Activated B cell treated with CpG ODN at 0.5 μM for 24 hours (primary cell): ENCODE measurements at regions not wholly inside any gene's neighbourhood (a gene's known extent, or its start where the extent isn't known, plus 50 kb on each side); places are given as distances from the start of the nearest gene placed in this dataset.

Experiments
- ATAC-seq: fragments of 200-7000 bp; cut with Tn5 transposase; one replicate; pipeline ENCODE4 v1.10.0; 2021; ENCODE audit warnings: low read depth, mild to moderate bottlenecking, moderate library complexity
- CTCF ChIA-PET: fragments of 350-600 bp; sonication (Branson Sonifier 250); formaldehyde crosslinking; loops from one replicate; lab custom pipeline; 2021; ENCODE audit warnings: antibody characterized with exemption; lab: Charles Lee
- POLR2A ChIA-PET: fragments of 350-600 bp; sonication (Branson Sonifier 250); formaldehyde crosslinking; loops from one replicate; lab custom pipeline; 2021; ENCODE audit warnings: antibody characterized with exemption; lab: Charles Lee
- DNase-seq: peaks from one replicate; pipeline ENCODE4 v3.0.0; 2022
- H3K27ac Mint-ChIP-seq: one replicate; pipeline ENCODE4 v1.8.0; 2020; ENCODE audit warnings: mixed read lengths
- H3K27me3 Mint-ChIP-seq: one replicate; pipeline ENCODE4 v1.8.0; 2021; ENCODE audit warnings: mixed read lengths
- H3K36me3 Mint-ChIP-seq: one replicate; pipeline ENCODE4 v1.8.0; 2021; ENCODE audit warnings: low read depth, mixed read lengths
- H3K4me1 Mint-ChIP-seq: one replicate; pipeline ENCODE4 v1.8.0; 2021; ENCODE audit warnings: mixed read lengths
- H3K4me3 Mint-ChIP-seq: one replicate; pipeline ENCODE4 v1.8.0; 2020; ENCODE audit warnings: mild to moderate bottlenecking, mixed read lengths
- H3K9me3 Mint-ChIP-seq: one replicate; pipeline ENCODE4 v1.8.0; 2020; ENCODE audit warnings: mixed read lengths
- CTCF ChIP-seq: fragments of 200-600 bp; IDR thresholded peaks from one replicate; pipeline ENCODE4 v1.8.0; 2022; ENCODE audit warnings: antibody characterized with exemption, mild to moderate bottlenecking
- intact Hi-C: fragments of 100-400 bp; cut with micrococcal nuclease; formaldehyde crosslinking; loops from one replicate; pipeline ENCODE4 v1.15.1; 2024

- Mint-ChIP-seq H3K9me3 (peaks cover 17% of the 10 kb centered on the region), H3K27ac (no peak overlapping the region), H3K27me3 (no peaks in the 10 kb centered on the region), H3K4me3 (no peak overlapping the region), H3K36me3 (no peaks in the 10 kb centered on the region), H3K4me1 (no peaks in the 10 kb centered on the region)
- intact Hi-C loops: no loop called here
- CTCF ChIA-PET: no interaction called here
- no peak for TF ChIP-seq CTCF
- POLR2A ChIA-PET: no interaction called here
- ATAC-seq: no peak
- no peak for DNase-seq
Observed at GRCh38 chr14:40989260-40989659, 617.4 kb upstream of the LRFN5 start.

- no peak overlapping the region for H3K27ac Mint-ChIP-seq
- no peaks in the 10 kb centered on the region for H3K27me3 Mint-ChIP-seq
- no peak for TF ChIP-seq CTCF
Observed at GRCh38 chr14:40987481-40987880, 619.2 kb upstream of the LRFN5 start.

GRCh38 chr14:40986655-40987054, 620.0 kb upstream of the LRFN5 start:
- Mint-ChIP-seq H3K4me1 (no peaks in the 10 kb centered on the region), H3K4me3 (no peak overlapping the region), H3K27ac (no peak overlapping the region), H3K27me3 (no peaks in the 10 kb centered on the region), H3K9me3 (peaks cover 7% of the 10 kb centered on the region), H3K36me3 (no peaks in the 10 kb centered on the region)
- ATAC-seq (no peak), DNase-seq (no peak)
- ChIA-PET CTCF (no interaction called here), POLR2A (no interaction called here)
- intact Hi-C loops: no loop called here
- no peak for TF ChIP-seq CTCF

More at GRCh38 chr14:40987481-40987880, 619.2 kb upstream of the LRFN5 start:
- H3K9me3 Mint-ChIP-seq: peaks cover 15% of the 10 kb centered on the region
- ATAC-seq: no peak
- no peaks in the 10 kb centered on the region for H3K36me3 Mint-ChIP-seq
- POLR2A ChIA-PET: no interaction called here
- no peak for DNase-seq
- H3K4me3 Mint-ChIP-seq: no peak overlapping the region
- intact Hi-C loops: no loop called here
- no peaks in the 10 kb centered on the region for H3K4me1 Mint-ChIP-seq
- CTCF ChIA-PET: no interaction called here

- no peak overlapping the region for H3K27ac Mint-ChIP-seq
- no peaks in the 10 kb centered on the region for H3K27me3 Mint-ChIP-seq
- H3K4me3 Mint-ChIP-seq: no peak overlapping the region
- TF ChIP-seq CTCF: no peak
- intact Hi-C loops: no loop called here
- ChIA-PET CTCF (no interaction called here), POLR2A (no interaction called here)
- H3K9me3 Mint-ChIP-seq: peaks cover 7% of the 10 kb centered on the region
- DNase-seq: no peak
- H3K36me3 Mint-ChIP-seq: no peaks in the 10 kb centered on the region
- no peak for ATAC-seq
- no peaks in the 10 kb centered on the region for H3K4me1 Mint-ChIP-seq
Observed at GRCh38 chr14:40985584-40985983, 621.1 kb upstream of the LRFN5 start.

- Mint-ChIP-seq H3K4me1 (no peaks in the 10 kb centered on the region), H3K9me3 (peaks cover 3% of the 10 kb centered on the region), H3K27me3 (no peaks in the 10 kb centered on the region), H3K4me3 (no peak overlapping the region), H3K27ac (no peak overlapping the region), H3K36me3 (no peaks in the 10 kb centered on the region)
- ChIA-PET CTCF (no interaction called here), POLR2A (no interaction called here)
- intact Hi-C loops: no loop called here
- no peak for ATAC-seq
- no peak for TF ChIP-seq CTCF
- DNase-seq: no peak
Observed at GRCh38 chr14:40983604-40984003, 623.1 kb upstream of the LRFN5 start.
